Thyroid gland (tissue), 4 donors: ENCODE measurements at regions not wholly inside any gene's neighbourhood (a gene's known extent, or its start where the extent isn't known, plus 50 kb on each side); places are given as distances from the start of the nearest gene placed in this dataset.

Source experiments
- POLR2A ChIP-seq, 2 donors: fragments of 450-650 bp; IDR thresholded peaks; one replicate each; pipeline ENCODE4 v1.6.1; 2017; ENCODE audit warnings: antibody characterized with exemption in 2 of 2, mild to moderate bottlenecking in 2 of 2, moderate library complexity in 1 of 2
- TF ChIP-seq, protein P1 (sequence below), 6 experiments: fragments of 200-600 bp in 3 of 6; fragments of 450-650 bp in 3 of 6; sonication (generic) in 3 of 6; IDR thresholded peaks; one replicate each; pipeline ENCODE4 v1.5.1; 2016 to 2019; ENCODE audit warnings: antibody characterized with exemption in 6 of 6, mild to moderate bottlenecking in 2 of 6, inconsistent platforms in 1 of 6, moderate library complexity in 1 of 6

GRCh38 chr6:7045331-7045730 is 62.4 kb upstream of the RREB1 start:
- TF ChIP-seq, protein P1, sequence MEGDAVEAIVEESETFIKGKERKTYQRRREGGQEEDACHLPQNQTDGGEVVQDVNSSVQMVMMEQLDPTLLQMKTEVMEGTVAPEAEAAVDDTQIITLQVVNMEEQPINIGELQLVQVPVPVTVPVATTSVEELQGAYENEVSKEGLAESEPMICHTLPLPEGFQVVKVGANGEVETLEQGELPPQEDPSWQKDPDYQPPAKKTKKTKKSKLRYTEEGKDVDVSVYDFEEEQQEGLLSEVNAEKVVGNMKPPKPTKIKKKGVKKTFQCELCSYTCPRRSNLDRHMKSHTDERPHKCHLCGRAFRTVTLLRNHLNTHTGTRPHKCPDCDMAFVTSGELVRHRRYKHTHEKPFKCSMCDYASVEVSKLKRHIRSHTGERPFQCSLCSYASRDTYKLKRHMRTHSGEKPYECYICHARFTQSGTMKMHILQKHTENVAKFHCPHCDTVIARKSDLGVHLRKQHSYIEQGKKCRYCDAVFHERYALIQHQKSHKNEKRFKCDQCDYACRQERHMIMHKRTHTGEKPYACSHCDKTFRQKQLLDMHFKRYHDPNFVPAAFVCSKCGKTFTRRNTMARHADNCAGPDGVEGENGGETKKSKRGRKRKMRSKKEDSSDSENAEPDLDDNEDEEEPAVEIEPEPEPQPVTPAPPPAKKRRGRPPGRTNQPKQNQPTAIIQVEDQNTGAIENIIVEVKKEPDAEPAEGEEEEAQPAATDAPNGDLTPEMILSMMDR (IDR thresholded peaks at IDR 0.05) = no peak
- no peak for TF ChIP-seq POLR2A (IDR thresholded peaks at IDR 0.05)
